NB4 (cell line): ENCODE measurements at regions not wholly inside any gene's neighbourhood (a gene's known extent, or its start where the extent isn't known, plus 50 kb on each side); places are given as distances from the start of the nearest gene placed in this dataset.

ENCODE experiments used
- CTCF ChIP-seq: IDR thresholded peaks from one replicate; pipeline ENCODE4 v1.5.1; 2012; ENCODE audit warnings: low read depth, low read length
- MAX ChIP-seq: IDR thresholded peaks from 2 replicates; pipeline ENCODE4 v1.6.1; 2011; ENCODE audit warnings: low read depth, low read length
- MYC ChIP-seq: IDR thresholded peaks from 2 replicates; pipeline ENCODE4 v1.6.1; 2011; ENCODE audit warnings: low read depth, low read length
- POLR2A ChIP-seq: IDR thresholded peaks from 2 replicates; pipeline ENCODE4 v1.6.1; 2011; ENCODE audit warnings: mild to moderate bottlenecking; ENCODE audit not compliant: insufficient read length; ENCODE audit errors: extremely low read depth

GRCh38 chr3:163943664-163944063 lies 1134.6 kb downstream of the SI start:
- TF ChIP-seq CTCF (no peak), MAX (no peak), POLR2A (no peak), MYC (no peak)
